WTC11 (cell line): ENCODE measurements at regions not wholly inside any gene's neighbourhood (a gene's known extent, or its start where the extent isn't known, plus 50 kb on each side); places are given as distances from the start of the nearest gene placed in this dataset.

ENCODE experiments used
- ATAC-seq: fragments of 200-7000 bp; cut with Tn5 transposase; 2 replicates; pipeline ENCODE4 v1.10.0; 2021; ENCODE audit warnings: mild to moderate bottlenecking, moderate library complexity
- CTCF ChIA-PET: fragments of 300-600 bp; sonication (Branson Sonifier 250); formaldehyde crosslinking; loops from one replicate; lab custom pipeline; 2021; ENCODE audit warnings: antibody characterized with exemption; lab: Charles Lee
- POLR2A ChIA-PET: fragments of 350-600 bp; sonication (Branson Sonifier 250); formaldehyde crosslinking; loops from one replicate; lab custom pipeline; 2021; ENCODE audit warnings: antibody characterized with exemption; lab: Charles Lee
- DNase-seq: peaks from one replicate; pipeline ENCODE4 v3.0.0; 2021; ENCODE audit warnings: low spot score
- H3K27ac Mint-ChIP-seq: 2 replicates; pipeline ENCODE4 v1.8.0; 2021; ENCODE audit warnings: mixed read lengths
- H3K27me3 Mint-ChIP-seq: 2 replicates; pipeline ENCODE4 v1.8.0; 2021; ENCODE audit warnings: low read depth, mild to moderate bottlenecking, moderate library complexity, mixed read lengths
- H3K36me3 Mint-ChIP-seq: 2 replicates; pipeline ENCODE4 v1.8.0; 2021; ENCODE audit warnings: mixed read lengths
- H3K4me1 Mint-ChIP-seq: 2 replicates; pipeline ENCODE4 v1.8.0; 2022; ENCODE audit warnings: mixed read lengths
- H3K4me3 Mint-ChIP-seq: 2 replicates; pipeline ENCODE4 v1.8.0; 2021; ENCODE audit warnings: mild to moderate bottlenecking, moderate library complexity, mixed read lengths
- H3K9me3 Mint-ChIP-seq: 2 replicates; pipeline ENCODE4 v1.8.0; 2021; ENCODE audit warnings: mixed read lengths
- AR ChIP-seq: fragments of 250-450 bp; sonication (Bioruptor Pico); IDR thresholded peaks from 2 replicates; pipeline ENCODE4 v1.9.0; 2021; ENCODE audit warnings: mild to moderate bottlenecking
- CREM ChIP-seq: sonication (generic); formaldehyde crosslinking; IDR thresholded peaks from 2 replicates; pipeline ENCODE4 v1.8.1; 2022; ENCODE audit warnings: mild to moderate bottlenecking, missing genetic modification reagents, moderate library complexity
- CTCF ChIP-seq: fragments of 200-600 bp; IDR thresholded peaks from 2 replicates; pipeline ENCODE4 v1.8.0; 2022; ENCODE audit warnings: antibody characterized with exemption
- E2F4 ChIP-seq: sonication (generic); formaldehyde crosslinking; IDR thresholded peaks from 2 replicates; pipeline ENCODE4 v1.8.1; 2022; ENCODE audit warnings: low read depth, mild to moderate bottlenecking, moderate library complexity, missing genetic modification reagents, borderline replicate concordance
- ESRRA ChIP-seq: sonication (generic); formaldehyde crosslinking; IDR thresholded peaks from 2 replicates; pipeline ENCODE4 v1.8.1; 2022; ENCODE audit warnings: mild to moderate bottlenecking, missing genetic modification reagents, borderline replicate concordance
- ETV6 ChIP-seq: sonication (generic); formaldehyde crosslinking; IDR thresholded peaks from 2 replicates; pipeline ENCODE4 v1.8.1; 2022; ENCODE audit warnings: mild to moderate bottlenecking, missing genetic modification reagents
- FOXP1 ChIP-seq: sonication (generic); formaldehyde crosslinking; IDR thresholded peaks from 2 replicates; pipeline ENCODE4 v1.8.0; 2022; ENCODE audit warnings: missing genetic modification reagents, mild to moderate bottlenecking, moderate library complexity, borderline replicate concordance
- JAZF1 ChIP-seq: fragments of 250-450 bp; sonication (Bioruptor Pico); IDR thresholded peaks from 2 replicates; pipeline ENCODE4 v1.9.0; 2021; ENCODE audit warnings: moderate library complexity, mild to moderate bottlenecking, inconsistent platforms
- MAX ChIP-seq: sonication (generic); formaldehyde crosslinking; IDR thresholded peaks from 2 replicates; pipeline ENCODE4 v1.8.0; 2022; ENCODE audit warnings: mild to moderate bottlenecking, missing genetic modification reagents
- MYBL2 ChIP-seq: sonication (generic); formaldehyde crosslinking; IDR thresholded peaks from 2 replicates; pipeline ENCODE4 v1.8.1; 2023; ENCODE audit warnings: mild to moderate bottlenecking, moderate library complexity, missing genetic modification reagents
- NFATC4 ChIP-seq: fragments of 250-450 bp; sonication (Bioruptor Pico); IDR thresholded peaks from 2 replicates; pipeline ENCODE4 v1.9.0; 2021; ENCODE audit warnings: mild to moderate bottlenecking
- NR1H2 ChIP-seq: sonication (generic); formaldehyde crosslinking; IDR thresholded peaks from 2 replicates; pipeline ENCODE4 v1.9.0; 2021; ENCODE audit warnings: mild to moderate bottlenecking, moderate library complexity, missing genetic modification reagents
- NR2C2 ChIP-seq: sonication (generic); formaldehyde crosslinking; IDR thresholded peaks from 2 replicates; pipeline ENCODE4 v1.8.0; 2022; ENCODE audit warnings: mild to moderate bottlenecking, missing genetic modification reagents
- RORB ChIP-seq: fragments of 250-450 bp; sonication (Bioruptor Pico); IDR thresholded peaks from 2 replicates; pipeline ENCODE4 v1.9.0; 2021; ENCODE audit warnings: mild to moderate bottlenecking
- SMAD3 ChIP-seq: sonication (generic); formaldehyde crosslinking; IDR thresholded peaks from 2 replicates; pipeline ENCODE4 v1.8.0; 2022; ENCODE audit warnings: missing genetic modification reagents, mild to moderate bottlenecking, borderline replicate concordance
- SMAD4 ChIP-seq: sonication (generic); formaldehyde crosslinking; IDR thresholded peaks from 2 replicates; pipeline ENCODE4 v1.8.0; 2022; ENCODE audit warnings: mild to moderate bottlenecking, missing genetic modification reagents
- USF1 ChIP-seq: sonication (generic); formaldehyde crosslinking; IDR thresholded peaks from 2 replicates; pipeline ENCODE4 v1.8.0; 2022; ENCODE audit warnings: mild to moderate bottlenecking, missing genetic modification reagents
- USF2 ChIP-seq: sonication (generic); formaldehyde crosslinking; IDR thresholded peaks from 2 replicates; pipeline ENCODE4 v1.8.1; 2023; ENCODE audit warnings: mild to moderate bottlenecking, missing genetic modification reagents, moderate library complexity
- ZBTB21 ChIP-seq: sonication (generic); formaldehyde crosslinking; IDR thresholded peaks from 2 replicates; pipeline ENCODE4 v1.8.1; 2023; ENCODE audit warnings: mild to moderate bottlenecking, missing genetic modification reagents, borderline replicate concordance
- ZNF138 ChIP-seq: sonication (generic); formaldehyde crosslinking; conservative IDR thresholded peaks from 2 replicates; pipeline ENCODE4 v1.8.1; 2022; ENCODE audit warnings: mild to moderate bottlenecking, moderate library complexity, missing genetic modification reagents
- ZNF232 ChIP-seq: sonication (generic); formaldehyde crosslinking; IDR thresholded peaks from 2 replicates; pipeline ENCODE4 v1.8.0; 2022; ENCODE audit warnings: mild to moderate bottlenecking, missing genetic modification reagents
- ZNF263 ChIP-seq: sonication (generic); formaldehyde crosslinking; IDR thresholded peaks from 2 replicates; pipeline ENCODE4 v1.8.1; 2022; ENCODE audit warnings: low read depth, mild to moderate bottlenecking, moderate library complexity, missing genetic modification reagents
- ZNF317 ChIP-seq: sonication (generic); formaldehyde crosslinking; IDR thresholded peaks from 2 replicates; pipeline ENCODE4 v1.8.1; 2023; ENCODE audit warnings: low read depth, mild to moderate bottlenecking, moderate library complexity, missing genetic modification reagents, borderline replicate concordance
- ZNF416 ChIP-seq: fragments of 250-450 bp; sonication (Bioruptor Pico); IDR thresholded peaks from 2 replicates; pipeline ENCODE4 v1.9.0; 2021; ENCODE audit warnings: mild to moderate bottlenecking, inconsistent platforms
- ZNF423 ChIP-seq: fragments of 250-450 bp; sonication (Bioruptor Pico); IDR thresholded peaks from 2 replicates; pipeline ENCODE4 v2.1.2; 2022; ENCODE audit warnings: mild to moderate bottlenecking, moderate library complexity
- TF ChIP-seq, protein P1 (sequence below): fragments of 250-450 bp; sonication (Bioruptor Pico); IDR thresholded peaks from 2 replicates; pipeline ENCODE4 v2.1.2; 2022; ENCODE audit warnings: mild to moderate bottlenecking, moderate library complexity

- H3K27ac Mint-ChIP-seq = no peak overlapping the region
- TF ChIP-seq NR1H2 (CRISPR knock-in tag) (no peak), ESRRA (CRISPR knock-in tag) (no peak), ZBTB21 (CRISPR knock-in tag) (no peak), ZNF263 (CRISPR knock-in tag) (no peak), RORB (no peak), NFATC4 (CRISPR knock-in tag) (no peak), FOXP1 (CRISPR knock-in tag) (no peak), MAX (CRISPR knock-in tag) (no peak), ZNF232 (CRISPR knock-in tag) (no peak)
- TF ChIP-seq, protein P1, sequence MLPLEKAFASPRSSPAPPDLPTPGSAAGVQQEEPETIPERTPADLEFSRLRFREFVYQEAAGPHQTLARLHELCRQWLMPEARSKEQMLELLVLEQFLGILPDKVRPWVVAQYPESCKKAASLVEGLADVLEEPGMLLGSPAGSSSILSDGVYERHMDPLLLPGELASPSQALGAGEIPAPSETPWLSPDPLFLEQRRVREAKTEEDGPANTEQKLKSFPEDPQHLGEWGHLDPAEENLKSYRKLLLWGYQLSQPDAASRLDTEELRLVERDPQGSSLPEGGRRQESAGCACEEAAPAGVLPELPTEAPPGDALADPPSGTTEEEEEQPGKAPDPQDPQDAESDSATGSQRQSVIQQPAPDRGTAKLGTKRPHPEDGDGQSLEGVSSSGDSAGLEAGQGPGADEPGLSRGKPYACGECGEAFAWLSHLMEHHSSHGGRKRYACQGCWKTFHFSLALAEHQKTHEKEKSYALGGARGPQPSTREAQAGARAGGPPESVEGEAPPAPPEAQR (CRISPR knock-in tag) = no peak
- TF ChIP-seq, all 79 proteins: peak for 0
- peaks cover 6% of the 10 kb centered on the region for H3K9me3 Mint-ChIP-seq
- no peaks in the 10 kb centered on the region for H3K36me3 Mint-ChIP-seq
- no peak for DNase-seq
- H3K4me1 Mint-ChIP-seq = no peaks in the 10 kb centered on the region
- CTCF ChIA-PET = no interaction called here
- POLR2A ChIA-PET = no interaction called here
- H3K27me3 Mint-ChIP-seq = no peaks in the 10 kb centered on the region
- ATAC-seq = no peak
- H3K4me3 Mint-ChIP-seq = no peak overlapping the region
Measured at GRCh38 chr18:38350141-38350540, 784.5 kb upstream of the CELF4 start.

DNA sequence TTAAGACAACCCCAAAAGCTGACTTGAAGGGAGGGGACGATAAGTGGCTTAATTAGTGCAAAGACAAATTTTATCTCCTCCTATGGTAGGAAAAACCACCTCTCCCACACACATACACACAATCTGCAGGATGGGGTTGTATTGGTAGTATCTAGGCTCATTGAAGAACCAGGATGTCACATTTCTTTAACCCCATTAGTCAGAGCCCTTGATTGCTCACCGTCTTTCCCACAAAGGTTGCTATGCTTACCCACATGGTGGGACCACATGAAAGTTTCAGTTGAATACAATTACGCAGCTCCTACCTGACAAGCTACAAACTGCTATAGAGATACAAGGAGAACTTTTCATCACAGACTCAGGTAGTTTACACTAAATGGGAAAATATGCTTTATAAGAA lies 765.0 kb upstream of the CELF4 start:
- POLR2A ChIA-PET = no interaction called here
- no peaks in the 10 kb centered on the region for H3K4me1 Mint-ChIP-seq
- no peak overlapping the region for H3K4me3 Mint-ChIP-seq
- no peak for DNase-seq
- ATAC-seq = no peak
- no peak for TF ChIP-seq SMAD3 (CRISPR knock-in tag)
- TF ChIP-seq CREM (CRISPR knock-in tag) = no peak
- TF ChIP-seq E2F4 (CRISPR knock-in tag) = no peak
- TF ChIP-seq USF1 (CRISPR knock-in tag) = no peak
- TF ChIP-seq AR (CRISPR knock-in tag) = no peak
- no peak for TF ChIP-seq CTCF
- no peak for TF ChIP-seq NR2C2 (CRISPR knock-in tag)
- TF ChIP-seq SMAD4 = no peak
- no peak for TF ChIP-seq USF2 (CRISPR knock-in tag)
- TF ChIP-seq ZNF138 (CRISPR knock-in tag) = no peak
- no peak for TF ChIP-seq MYBL2
- TF ChIP-seq ZBTB21 (CRISPR knock-in tag) = no peak
- no peak for TF ChIP-seq MAX (CRISPR knock-in tag)
- TF ChIP-seq JAZF1 = no peak
- TF ChIP-seq ZNF416 (CRISPR knock-in tag) = no peak
- no peak for TF ChIP-seq ETV6
- no peak for TF ChIP-seq ZNF317 (CRISPR knock-in tag)
- no peak for TF ChIP-seq ZNF423 (CRISPR knock-in tag)
- TF ChIP-seq, all 79 proteins: peak for 0
- H3K27me3 Mint-ChIP-seq = no peaks in the 10 kb centered on the region
- CTCF ChIA-PET = no interaction called here
- H3K27ac Mint-ChIP-seq = no peak overlapping the region
- no peaks in the 10 kb centered on the region for H3K36me3 Mint-ChIP-seq
- H3K9me3 Mint-ChIP-seq = no peaks in the 10 kb centered on the region
